ENCODE measurements at regions not wholly inside any gene's neighbourhood (a gene's known extent, or its start where the extent isn't known, plus 50 kb on each side); places are given as distances from the start of the nearest gene placed in this dataset.

- H3K9me3 Mint-ChIP-seq, result peaks cover 3% of the 10 kb centered on the region
- no peaks in the 10 kb centered on the region for H3K27me3 Mint-ChIP-seq
- no peaks in the 10 kb centered on the region for H3K4me1 Mint-ChIP-seq (ENCODE audit: unreplicated experiment)
- no peak for TF ChIP-seq CTCF (conservative IDR thresholded peaks at IDR 0.05)
- DNase-seq (ENCODE audit: extremely low spot score, unreplicated experiment), result no peak
- no peak overlapping the region for H3K27ac Mint-ChIP-seq
- no peak overlapping the region for H3K4me3 Mint-ChIP-seq
- no peaks in the 10 kb centered on the region for H3K36me3 Mint-ChIP-seq
Observed at GRCh38 chr3:21142031-21142430, 609.0 kb downstream of the ZNF385D start.

- peaks cover 3% of the 10 kb centered on the region for H3K9me3 Mint-ChIP-seq
- no peak overlapping the region for H3K4me3 Mint-ChIP-seq
- no peak for TF ChIP-seq CTCF (conservative IDR thresholded peaks at IDR 0.05)
- H3K27ac Mint-ChIP-seq, result no peak overlapping the region
- DNase-seq (ENCODE audit: extremely low spot score, unreplicated experiment), result no peak
- H3K36me3 Mint-ChIP-seq, result no peaks in the 10 kb centered on the region
- H3K4me1 Mint-ChIP-seq (ENCODE audit: unreplicated experiment), result no peaks in the 10 kb centered on the region
- H3K27me3 Mint-ChIP-seq, result no peaks in the 10 kb centered on the region
Observed at GRCh38 chr3:21140785-21141184, 610.2 kb downstream of the ZNF385D start.

- no peak overlapping the region for H3K4me3 Mint-ChIP-seq
- H3K36me3 Mint-ChIP-seq, result no peaks in the 10 kb centered on the region
- DNase-seq (ENCODE audit: extremely low spot score, unreplicated experiment), result no peak
- TF ChIP-seq CTCF (conservative IDR thresholded peaks at IDR 0.05), result no peak
- no peaks in the 10 kb centered on the region for H3K27me3 Mint-ChIP-seq
- H3K9me3 Mint-ChIP-seq, result no peaks in the 10 kb centered on the region
- H3K27ac Mint-ChIP-seq, result no peak overlapping the region
- no peaks in the 10 kb centered on the region for H3K4me1 Mint-ChIP-seq (ENCODE audit: unreplicated experiment)
Observed at GRCh38 chr3:21138085-21138484, 612.9 kb downstream of the ZNF385D start.

DNA sequence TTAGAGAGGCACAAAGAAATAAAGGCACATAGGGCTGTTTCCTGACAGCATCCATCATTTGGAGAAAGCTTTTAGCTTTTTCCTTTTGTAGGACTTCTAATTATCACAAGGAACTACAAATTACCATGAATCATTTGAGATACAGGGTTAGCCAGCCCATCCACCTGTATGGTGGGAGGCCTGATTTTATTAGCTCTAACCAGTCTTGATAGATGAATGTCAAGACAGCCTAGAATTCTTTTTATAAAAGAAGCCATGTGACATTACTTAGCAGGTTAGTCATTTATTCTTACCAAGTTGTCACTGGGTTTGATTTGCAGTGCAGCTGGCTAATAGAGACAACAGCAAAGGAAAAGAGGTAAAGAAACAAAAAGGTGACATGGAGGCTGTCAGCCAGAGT lies 618.1 kb downstream of the ZNF385D start:
- no peaks in the 10 kb centered on the region for H3K4me1 Mint-ChIP-seq (ENCODE audit: unreplicated experiment)
- no peak for DNase-seq (ENCODE audit: extremely low spot score, unreplicated experiment)
- H3K27ac Mint-ChIP-seq, result no peak overlapping the region
- H3K4me3 Mint-ChIP-seq, result no peak overlapping the region
- no peaks in the 10 kb centered on the region for H3K9me3 Mint-ChIP-seq
- no peaks in the 10 kb centered on the region for H3K36me3 Mint-ChIP-seq
- no peaks in the 10 kb centered on the region for H3K27me3 Mint-ChIP-seq
- TF ChIP-seq CTCF (conservative IDR thresholded peaks at IDR 0.05), result no peak

- H3K36me3 Mint-ChIP-seq, result no peaks in the 10 kb centered on the region
- TF ChIP-seq CTCF (conservative IDR thresholded peaks at IDR 0.05), result no peak
Observed at GRCh38 chr3:21120826-21121225, 630.2 kb downstream of the ZNF385D start.

GRCh38 chr3:21117370-21117769 lies 633.6 kb downstream of the ZNF385D start:
- Mint-ChIP-seq H3K27me3 (no peaks in the 10 kb centered on the region), H3K27ac (no peak overlapping the region), H3K4me3 (no peak overlapping the region), H3K9me3 (no peaks in the 10 kb centered on the region), H3K36me3 (no peaks in the 10 kb centered on the region), H3K4me1 (ENCODE audit: unreplicated experiment) (no peaks in the 10 kb centered on the region)
- TF ChIP-seq CTCF (conservative IDR thresholded peaks at IDR 0.05), result no peak
- DNase-seq (ENCODE audit: extremely low spot score, unreplicated experiment), result no peak

More at GRCh38 chr3:21120826-21121225, 630.2 kb downstream of the ZNF385D start:
- Mint-ChIP-seq H3K4me3 (no peak overlapping the region), H3K9me3 (no peaks in the 10 kb centered on the region), H3K27me3 (no peaks in the 10 kb centered on the region), H3K27ac (no peak overlapping the region), H3K4me1 (ENCODE audit: unreplicated experiment) (no peaks in the 10 kb centered on the region)
- no peak for DNase-seq (ENCODE audit: extremely low spot score, unreplicated experiment)
